ENCODE measurements at regions not wholly inside any gene's neighbourhood (a gene's known extent, or its start where the extent isn't known, plus 50 kb on each side); places are given as distances from the start of the nearest gene placed in this dataset.
A peak's percentile ranks its signal among the peaks of the same experiment; 100 is the strongest.

- no peak for DNase-seq
Observed at GRCh38 chr3:99502871-99503270, 135.5 kb upstream of the COL8A1 start.

- DNase-seq, result no peak
Observed at GRCh38 chr3:99500485-99500884, 137.9 kb upstream of the COL8A1 start.

GRCh38 chr3:99499235-99500158, 138.9 kb upstream of the COL8A1 start:
- peak in 6 of 56 donors; percentile 1 to 51 (median 5) for DNase-seq

- DNase-seq, result no peak
Observed at GRCh38 chr3:99498550-99499234, 139.7 kb upstream of the COL8A1 start.

- DNase-seq, result no peak
Observed at GRCh38 chr3:99487894-99488293, 150.5 kb upstream of the COL8A1 start.

GRCh38 chr3:99485286-99485685, 153.1 kb upstream of the COL8A1 start:
- no peak for DNase-seq

GRCh38 chr3:99484871-99485270, 153.5 kb upstream of the COL8A1 start:
- no peak for DNase-seq

GRCh38 chr3:99483841-99484240, 154.6 kb upstream of the COL8A1 start:
- DNase-seq, result no peak

GRCh38 chr3:99482191-99482590, 156.2 kb upstream of the COL8A1 start:
- DNase-seq, result no peak

- DNase-seq, result no peak
Observed at GRCh38 chr3:99481561-99481960, 156.8 kb upstream of the COL8A1 start.

GRCh38 chr3:99479768-99480167, 158.6 kb upstream of the COL8A1 start:
- DNase-seq, result no peak

- DNase-seq, result no peak
Observed at GRCh38 chr3:99477650-99478049, 160.7 kb upstream of the COL8A1 start.

- no peak for DNase-seq
Observed at GRCh38 chr3:99475229-99475628, 163.2 kb upstream of the COL8A1 start.

- DNase-seq, result no peak
Observed at GRCh38 chr3:99474776-99475175, 163.6 kb upstream of the COL8A1 start.

- DNase-seq, result no peak
Observed at GRCh38 chr3:99473321-99473751, 165.1 kb upstream of the COL8A1 start.

- DNase-seq, result peak in 3 of 56 donors; percentile 1 to 2 (median 1)
Observed at GRCh38 chr3:99472385-99472784, 166.0 kb upstream of the COL8A1 start.

GRCh38 chr3:99471353-99472323, 166.8 kb upstream of the COL8A1 start:
- DNase-seq, result peak in 2 of 56 donors; percentile 1 to 7

- DNase-seq, result no peak
Observed at GRCh38 chr3:99470841-99471240, 167.6 kb upstream of the COL8A1 start.

GRCh38 chr3:99468918-99469317, 169.5 kb upstream of the COL8A1 start:
- DNase-seq, result no peak

GRCh38 chr3:99467420-99467819, 171.0 kb upstream of the COL8A1 start:
- DNase-seq, result no peak

- no peak for DNase-seq
Observed at GRCh38 chr3:99466331-99466730, 172.1 kb upstream of the COL8A1 start.
